ENCODE measurements at regions not wholly inside any gene's neighbourhood (a gene's known extent, or its start where the extent isn't known, plus 50 kb on each side); places are given as distances from the start of the nearest gene placed in this dataset.

GRCh38 chr18:34480162-34480700 is 229.9 kb upstream of the DTNA start:
- H3K9me1 ChIP-seq (ENCODE audit: insufficient read depth, low read length) = no peaks in the 10 kb centered on the region
- ChIA-PET CTCF (no interaction called here), POLR2A (ENCODE audit: unreplicated experiment) (no interaction called here)
- H4K91ac ChIP-seq (ENCODE audit: insufficient read depth, low read depth, low read length) = no peak overlapping the region
- no TSS peak for BruUV-seq (replicated peaks)
- H3K9me3 ChIP-seq (ENCODE audit: control insufficient read depth, insufficient read depth, low read length) = no peaks in the 10 kb centered on the region
- TF ChIP-seq FOS (IDR thresholded peaks at IDR 0.05; ENCODE audit: low read depth, low read length) (no peak), MXI1 (IDR thresholded peaks at IDR 0.05; ENCODE audit: borderline replicate concordance, low read depth, low read length) (no peak), ELK1 (IDR thresholded peaks at IDR 0.05; ENCODE audit: borderline replicate concordance, low read depth, low read length) (no peak), MAZ (IDR thresholded peaks at IDR 0.05; ENCODE audit: borderline replicate concordance, low read depth, low read length) (no peak), MAFK (IDR thresholded peaks at IDR 0.05; ENCODE audit: low read depth, low read length) (no peak), RAD21 (IDR thresholded peaks at IDR 0.05; ENCODE audit: low read length) (no peak), CTCF (conservative IDR thresholded peaks at IDR 0.05; ENCODE audit: low read depth, low read length) (no peak), CHD1 (IDR thresholded peaks at IDR 0.05; ENCODE audit: low read depth, low read length) (no peak), CEBPB (IDR thresholded peaks at IDR 0.05; ENCODE audit: low read depth, low read length) (no peak), POLR2A (IDR thresholded peaks at IDR 0.05; ENCODE audit: low read depth, low read length) (no peak), RCOR1 (IDR thresholded peaks at IDR 0.05; ENCODE audit: insufficient replicate concordance, low read length) (no peak), SMC3 (IDR thresholded peaks at IDR 0.05; ENCODE audit: low read depth, low read length) (no peak), USF2 (IDR thresholded peaks at IDR 0.05; ENCODE audit: low read depth, low read length) (no peak)
- no peak overlapping the region for H2BK5ac ChIP-seq (ENCODE audit: low read depth, low read length, poor library complexity, severe bottlenecking)
- H2BK120ac ChIP-seq (ENCODE audit: low read depth, low read length) = no peak overlapping the region
- no peak overlapping the region for H3K27ac ChIP-seq (ENCODE audit: insufficient read depth, low read length)
- H3K27me3 ChIP-seq (ENCODE audit: control insufficient read depth, insufficient read depth, low read length) = no peaks in the 10 kb centered on the region
- H3K4me2 ChIP-seq (ENCODE audit: low read depth, low read length) = no peak overlapping the region
- H3K4ac ChIP-seq (ENCODE audit: low read depth, low read length) = no peak overlapping the region
- intact Hi-C loops (cut with micrococcal nuclease) = no loop called here
- no peaks in the 10 kb centered on the region for H3K36me3 ChIP-seq (ENCODE audit: control insufficient read depth, insufficient read depth, low read length)
- dilution Hi-C loops (cut with HindIII; ENCODE audit: low sequenced_read_pairs, unreplicated experiment) = no loop called here
- no peak overlapping the region for H2BK20ac ChIP-seq (ENCODE audit: low read depth, low read length)
- H2BK15ac ChIP-seq (ENCODE audit: low read depth, low read length) = no peak overlapping the region
- H3K79me1 ChIP-seq (ENCODE audit: low read depth in 1 of 2, low read length in 2 of 2) = no peaks in the 10 kb centered on the region
- H2AK9ac ChIP-seq (replicated peaks; ENCODE audit: low read depth, low read length, poor library complexity) = no peak overlapping the region
- no peak overlapping the region for H3K9ac ChIP-seq (ENCODE audit: low read depth, low read length)
- no peak for ATAC-seq (ENCODE audit: low read depth)
- no peak overlapping the region for H4K8ac ChIP-seq (ENCODE audit: low read depth in 2 of 2, low read length in 2 of 2)
- H3K23ac ChIP-seq (ENCODE audit: low read depth, low read length) = no peak overlapping the region
- H3K56ac ChIP-seq (ENCODE audit: extremely low read depth, insufficient read depth, low read length) = no peak overlapping the region
- WGBS, 2 experiments (ENCODE audit: extremely low coverage in 2 of 2, insufficient read length in 1 of 2) = no CpG with 5 or more reads among the region's 4 CpGs
- no peaks in the 10 kb centered on the region for H4K20me1 ChIP-seq (ENCODE audit: insufficient read depth, low read length)
- in situ Hi-C loops (cut with MboI; ENCODE audit: low sequenced_read_pairs) = no loop called here
- H3K4me1 ChIP-seq (ENCODE audit: control insufficient read depth, insufficient read depth, low read length) = no peaks in the 10 kb centered on the region
- no peak overlapping the region for H4K5ac ChIP-seq (ENCODE audit: low read depth, low read length)
- no peak overlapping the region for H3K14ac ChIP-seq (replicated peaks; ENCODE audit: low read depth, low read length)
- no peak overlapping the region for H3K18ac ChIP-seq (ENCODE audit: low read depth, low read length)
- no peak for DNase-seq
- no peak overlapping the region for H2AK5ac ChIP-seq (ENCODE audit: low read depth, low read length)
- no peak overlapping the region for H2AFZ ChIP-seq (replicated peaks; ENCODE audit: low read length, poor library complexity)
- no peak overlapping the region for H3K4me3 ChIP-seq (ENCODE audit: insufficient read depth, low read depth, low read length)
